Bone marrow (tissue), 2 donors: ENCODE measurements at regions not wholly inside any gene's neighbourhood (a gene's known extent, or its start where the extent isn't known, plus 50 kb on each side); places are given as distances from the start of the nearest gene placed in this dataset.

Experiments
- DNase-seq, 2 donors: peaks; one replicate each; lab custom pipeline; 2025; lab: John Stamatoyannopoulos, UW

DNA sequence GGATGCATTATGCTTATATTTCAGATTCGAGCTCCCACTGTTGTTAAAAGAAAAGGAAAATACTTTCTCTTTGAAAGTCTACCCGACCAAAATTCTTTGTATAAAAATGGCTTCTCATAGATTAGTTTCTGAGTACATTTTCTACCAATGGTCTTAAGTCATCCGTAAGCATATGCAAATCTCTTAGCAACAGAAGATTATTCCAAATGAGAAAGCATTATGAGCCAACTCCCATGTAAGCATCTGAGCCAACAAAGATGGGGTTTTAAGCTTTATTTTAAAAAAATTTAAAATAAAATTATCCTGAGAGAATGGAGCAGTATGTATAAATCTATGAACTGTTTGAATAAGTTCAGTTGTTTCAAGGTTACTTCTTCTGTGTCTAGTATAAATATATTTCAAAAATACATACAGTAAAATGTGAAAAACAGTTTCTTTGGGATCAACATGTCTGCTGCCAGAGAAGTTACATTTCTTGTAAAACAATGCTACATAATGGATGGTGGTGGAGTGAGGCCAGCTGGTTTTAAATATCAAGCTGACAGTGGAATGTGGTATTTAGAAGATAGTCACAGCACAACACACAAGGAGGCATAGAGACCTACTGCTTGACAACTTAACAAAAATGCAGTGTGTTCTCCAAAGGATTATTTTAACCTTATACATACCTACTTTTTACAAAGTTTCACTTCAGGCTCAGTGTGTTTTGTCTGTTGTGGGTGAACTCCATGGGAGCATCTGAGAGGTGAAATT, 199.5 kb upstream of the DIPK2B start:
- DNase-seq, result no peak

DNA sequence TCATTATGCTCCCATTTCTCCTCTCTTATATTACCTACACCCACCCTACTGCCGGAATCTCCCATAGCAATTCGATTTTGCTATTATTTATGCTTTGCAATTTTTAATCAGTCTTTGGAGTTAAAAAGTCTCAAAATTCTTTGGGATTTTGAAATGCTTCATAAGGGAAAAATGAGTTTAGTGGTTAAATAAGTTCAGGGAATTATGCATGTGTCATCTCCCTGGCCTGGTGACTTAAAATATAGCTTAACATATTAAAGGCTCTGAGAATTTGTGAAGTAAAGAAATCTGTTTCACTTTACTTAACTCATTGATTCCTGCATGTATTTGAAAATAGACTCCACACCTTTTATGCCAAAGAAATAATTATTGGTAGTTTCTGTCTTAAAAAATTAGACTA, 185.1 kb upstream of the DIPK2B start:
- DNase-seq, result no peak

DNA sequence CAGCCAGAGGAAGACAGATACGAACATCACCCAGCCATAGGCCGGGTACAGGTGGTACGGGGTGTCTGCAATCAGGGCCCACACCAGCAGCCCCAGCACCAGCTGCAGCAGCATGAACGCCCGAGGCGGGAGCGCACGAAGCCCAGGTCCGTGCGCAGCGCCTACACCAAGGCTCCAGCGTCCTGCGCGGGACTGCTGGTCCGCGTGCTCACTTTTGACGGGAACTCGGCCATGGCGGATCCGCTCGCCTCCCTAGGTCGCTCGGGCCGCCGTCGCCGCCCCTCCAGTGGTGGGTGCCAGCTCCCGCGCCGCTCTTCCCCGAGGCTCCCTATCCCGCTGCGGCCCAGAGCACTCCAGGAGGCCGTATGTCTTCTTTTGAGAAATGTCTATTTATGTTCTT, 181.2 kb upstream of the DIPK2B start:
- no peak for DNase-seq

DNA sequence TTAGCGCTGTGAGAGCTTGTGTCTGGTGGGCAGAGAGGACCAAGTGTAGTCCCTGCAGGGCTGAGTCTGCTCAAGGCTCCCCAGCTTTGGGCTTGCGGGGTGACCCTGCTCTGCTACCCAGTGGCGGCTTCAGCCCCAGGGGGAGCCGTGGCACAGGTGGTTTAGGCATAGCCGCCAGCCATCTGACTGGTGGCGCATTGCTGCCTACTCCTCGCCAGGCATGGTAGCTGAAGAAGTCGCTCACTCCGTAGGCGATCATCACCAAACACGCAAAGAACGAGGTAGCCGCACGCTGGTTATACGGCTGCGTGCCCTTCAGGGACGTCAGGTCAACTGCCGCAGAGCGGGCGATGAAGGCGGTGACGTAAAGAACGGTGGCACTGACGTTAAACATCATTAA, 180.7 kb upstream of the DIPK2B start:
- DNase-seq, result no peak

DNA sequence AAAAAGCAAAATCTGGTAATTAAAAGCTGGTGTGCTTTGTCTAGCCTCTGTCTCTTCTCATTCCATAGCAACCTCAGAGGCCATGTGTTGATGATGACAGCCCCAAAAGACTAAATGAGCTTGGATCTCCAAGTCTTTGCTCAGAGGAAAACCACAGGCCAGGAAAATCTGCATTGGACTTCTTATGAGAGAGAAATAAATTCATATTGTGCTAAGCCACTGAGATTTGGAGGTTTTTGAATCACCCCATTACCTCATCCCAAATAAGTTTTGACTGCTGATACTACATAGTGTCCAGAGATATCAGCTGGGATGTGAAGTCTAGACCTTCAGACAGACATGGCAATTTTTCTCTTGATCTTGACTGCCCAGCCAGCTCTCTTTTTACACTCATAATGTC, 178.6 kb upstream of the DIPK2B start:
- DNase-seq, result no peak

DNA sequence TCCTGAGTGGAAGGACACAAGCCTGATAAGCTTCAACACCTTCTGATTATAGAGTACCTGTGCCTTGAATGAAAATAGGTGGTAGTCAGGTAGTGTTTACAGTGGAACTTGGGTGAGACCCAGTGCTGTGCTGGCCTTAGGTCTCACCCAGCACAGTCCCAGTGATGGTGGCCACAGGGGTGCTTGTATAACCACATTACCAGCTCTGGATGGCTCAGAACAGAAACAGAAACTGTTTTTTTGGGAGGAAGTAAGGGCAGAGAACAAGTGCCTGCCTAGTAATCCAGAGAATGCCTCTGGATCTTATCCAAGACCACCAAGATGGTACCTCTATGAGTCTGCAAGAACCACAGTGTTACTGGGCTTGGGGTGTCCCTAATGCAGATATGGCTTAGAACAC, 171.5 kb upstream of the DIPK2B start:
- peak in 1 of 2 donors; percentile 15 for DNase-seq

DNA sequence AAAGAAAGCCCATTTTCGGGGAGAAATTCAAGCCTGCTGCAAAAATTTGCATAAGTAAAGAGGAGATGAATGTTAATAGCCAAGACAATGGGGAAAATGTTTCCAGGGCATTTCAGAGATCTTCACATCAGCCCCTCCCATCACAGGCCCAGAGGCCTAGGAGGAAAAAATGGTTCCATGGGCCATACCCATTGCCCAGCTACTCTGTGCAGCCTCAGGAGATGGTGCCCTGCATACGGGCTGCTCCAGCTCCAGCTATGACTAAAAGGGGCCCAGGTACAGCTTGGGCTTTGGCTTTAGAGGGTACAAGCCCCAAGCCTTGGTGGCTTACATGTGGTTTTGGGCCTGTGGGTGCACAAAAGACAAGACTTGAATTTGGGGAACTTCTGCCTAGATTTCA, 168.0 kb upstream of the DIPK2B start:
- DNase-seq, result no peak

DNA sequence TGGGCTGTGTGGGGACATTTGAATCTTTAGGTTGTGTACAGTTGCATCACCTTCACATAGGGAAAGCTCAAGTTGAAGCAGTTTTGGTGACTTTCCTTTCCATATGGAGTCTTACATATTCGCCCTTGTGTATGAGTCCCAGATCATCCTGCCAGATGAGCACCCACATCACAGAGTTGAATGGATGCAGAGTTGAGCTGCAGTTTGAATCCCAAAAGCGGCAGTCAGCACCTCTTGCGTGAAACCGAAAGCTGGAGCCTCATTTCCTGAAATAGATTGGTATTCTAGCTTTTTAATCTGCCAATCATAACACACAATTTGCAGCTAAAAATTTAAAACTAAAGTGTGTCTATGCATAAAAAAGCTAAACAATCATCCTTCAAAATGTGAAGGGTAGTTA, 162.9 kb upstream of the DIPK2B start:
- DNase-seq, result no peak

DNA sequence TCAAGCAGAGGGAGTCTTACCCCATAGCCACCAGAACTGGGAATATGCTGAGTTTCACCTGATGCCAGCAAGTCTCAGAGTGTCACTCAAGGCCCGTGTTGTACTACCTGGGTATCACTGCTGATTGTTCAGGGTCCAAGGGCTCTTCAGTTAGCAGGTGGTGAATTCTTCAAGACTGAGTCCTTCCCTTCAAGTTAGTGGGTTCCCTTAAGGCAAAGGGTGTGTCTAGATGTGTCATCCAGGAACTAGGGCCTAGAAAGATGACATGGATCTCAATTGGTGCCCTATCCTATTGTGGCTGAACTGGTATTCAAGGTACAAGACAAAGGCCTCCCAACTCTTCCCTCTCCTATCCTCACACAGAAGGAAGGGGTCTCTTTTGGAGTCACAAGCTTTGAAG, 159.9 kb upstream of the DIPK2B start:
- DNase-seq, result no peak

DNA sequence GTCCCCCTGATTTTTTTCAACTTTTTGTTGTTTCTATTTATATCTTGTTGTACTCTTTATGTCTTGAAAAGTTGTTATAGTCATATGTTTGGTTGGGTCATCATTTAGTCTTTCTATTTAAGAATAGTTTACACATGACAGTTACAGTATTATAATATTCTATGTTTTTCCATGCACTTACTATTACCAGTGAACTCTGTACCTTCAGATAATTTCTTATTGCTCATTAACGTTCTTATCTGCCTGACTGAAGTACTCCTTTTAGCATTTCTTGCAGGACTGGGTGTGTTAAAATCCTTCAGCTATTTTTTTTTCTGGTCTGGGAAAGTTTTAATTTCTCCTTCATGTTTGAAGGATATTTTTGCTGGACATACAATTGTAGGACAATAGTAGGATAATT, 157.7 kb upstream of the DIPK2B start:
- no peak for DNase-seq

DNA sequence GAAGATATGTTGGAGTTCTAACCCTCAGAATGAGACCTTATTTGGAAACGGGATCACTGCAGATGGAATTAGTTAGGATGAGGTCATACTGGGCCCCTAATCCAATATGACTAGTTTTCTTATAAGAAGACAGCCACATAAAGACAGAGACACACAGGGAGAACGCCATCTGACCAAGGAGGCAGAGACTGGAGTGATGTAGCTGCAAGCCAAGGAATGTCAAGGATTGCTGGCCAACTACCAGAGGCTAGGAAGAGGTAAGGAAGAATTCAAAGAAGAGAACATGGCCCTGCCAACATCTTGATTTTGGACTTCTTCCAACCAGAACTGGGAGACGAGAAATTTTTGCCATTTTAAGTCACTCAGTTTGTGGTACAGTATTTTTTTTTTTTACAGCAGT, 152.8 kb upstream of the DIPK2B start:
- no peak for DNase-seq

DNA sequence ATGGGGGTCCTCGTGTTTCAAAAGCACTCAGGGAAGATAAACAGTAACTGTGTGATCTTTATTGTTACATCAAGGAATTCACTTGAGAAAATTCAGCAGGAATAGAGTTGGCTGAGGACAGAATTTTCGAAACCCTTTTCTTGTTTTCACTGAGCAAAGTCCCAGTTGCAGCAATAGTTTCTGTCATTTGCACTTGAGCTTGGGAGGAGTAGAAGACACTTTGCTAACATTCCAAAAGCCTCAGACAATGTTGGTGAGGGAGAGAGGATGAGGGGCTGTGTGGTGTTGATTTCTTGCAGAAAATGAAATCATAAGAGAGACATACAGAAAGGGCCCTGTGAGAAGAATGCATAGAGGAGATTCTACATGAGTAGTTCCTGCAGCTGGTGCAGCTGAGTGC, 151.9 kb upstream of the DIPK2B start:
- no peak for DNase-seq

DNA sequence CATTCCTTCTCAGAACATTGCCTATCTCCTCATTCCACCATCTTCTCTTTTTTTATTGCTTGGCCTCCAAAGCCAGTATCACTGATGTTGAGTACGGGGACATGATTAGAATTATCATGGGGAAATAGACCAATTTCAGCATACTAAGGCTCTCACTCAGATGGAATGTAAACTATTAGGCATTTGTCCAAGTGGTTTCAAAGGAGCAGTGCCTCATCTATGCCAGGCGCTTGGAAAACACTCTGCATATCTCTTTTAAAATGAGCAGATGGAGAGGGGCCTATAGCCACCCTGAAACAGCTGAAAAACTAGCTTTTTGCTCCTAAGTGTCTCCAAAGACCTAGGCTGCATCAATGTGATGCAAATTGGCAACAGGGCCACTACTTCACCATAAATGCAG, 150.8 kb upstream of the DIPK2B start:
- no peak for DNase-seq

DNA sequence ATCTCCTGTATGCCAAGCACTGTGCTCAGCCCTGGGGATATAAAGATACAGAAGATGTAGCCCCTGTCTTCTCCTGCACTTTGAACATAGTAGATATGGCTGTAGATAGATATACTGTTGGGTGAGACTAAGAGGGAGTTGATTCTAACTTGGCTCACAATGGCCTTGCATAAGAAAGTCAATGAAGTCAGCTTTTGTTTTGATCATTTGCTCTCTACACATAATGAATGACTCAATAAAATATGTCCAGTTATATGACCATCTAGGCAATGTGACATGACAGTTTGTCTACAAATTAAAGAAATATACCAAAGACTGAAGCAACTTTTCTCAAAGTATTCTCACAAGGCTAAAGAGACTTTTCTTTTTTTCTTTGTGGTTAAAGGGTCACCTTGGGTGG, 147.6 kb upstream of the DIPK2B start:
- DNase-seq, result no peak

DNA sequence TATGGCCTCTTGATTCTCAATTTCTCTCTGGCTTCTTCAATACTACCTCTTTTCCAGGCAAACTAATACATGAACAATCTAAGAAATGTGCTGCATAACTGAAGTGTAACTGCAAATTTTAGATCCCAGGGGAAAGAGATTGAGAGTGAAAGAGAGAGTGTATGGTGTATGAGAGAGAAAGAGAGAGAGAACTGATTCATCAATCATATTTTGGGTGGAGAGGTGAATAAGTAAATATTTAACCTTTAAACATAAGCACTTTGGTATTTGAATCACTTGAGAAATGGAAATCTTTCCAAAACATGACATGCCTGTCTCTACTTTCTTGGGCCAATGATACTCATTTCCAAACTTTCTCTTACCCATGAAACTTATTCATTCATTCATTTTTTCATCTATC, 147.2 kb upstream of the DIPK2B start:
- DNase-seq, result no peak

DNA sequence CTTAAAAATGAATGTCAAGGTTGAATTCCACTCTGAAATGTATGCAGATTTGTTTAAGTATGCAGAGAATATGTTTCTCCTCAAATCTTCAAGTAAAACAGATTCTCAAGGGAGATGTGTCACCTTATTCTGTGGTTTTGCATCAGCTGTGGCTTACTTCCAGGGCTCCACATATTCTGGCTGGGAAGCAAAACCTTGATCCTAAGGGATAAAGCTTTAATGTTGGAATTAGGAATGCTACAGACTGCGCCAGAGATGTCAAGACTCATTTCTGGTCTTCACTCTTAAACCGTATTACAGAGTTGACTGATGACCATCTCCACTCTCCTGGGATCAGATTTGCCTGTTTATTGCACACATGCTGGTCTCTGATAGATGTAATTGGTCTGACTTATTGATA, 143.9 kb upstream of the DIPK2B start:
- DNase-seq, result no peak

DNA sequence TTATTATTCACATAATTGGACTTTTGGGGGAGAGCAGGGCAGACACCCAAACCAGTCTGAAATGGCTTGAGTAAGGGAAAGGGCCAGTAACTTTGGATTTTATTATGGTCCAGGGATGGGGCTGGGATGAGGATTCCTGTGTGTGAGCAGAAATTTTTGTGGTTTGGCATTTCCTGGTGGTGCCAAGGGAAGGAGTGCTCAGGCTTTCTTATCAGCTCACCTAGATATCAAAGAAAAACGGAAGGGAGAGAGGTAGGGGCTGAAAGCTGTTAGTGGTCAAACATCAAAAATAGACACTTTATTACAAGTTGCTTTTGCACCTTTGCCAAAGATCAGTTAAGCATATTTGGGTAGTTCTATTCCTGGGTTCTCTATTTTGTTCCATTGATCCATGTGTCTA, 128.5 kb upstream of the DIPK2B start:
- DNase-seq, result no peak

DNA sequence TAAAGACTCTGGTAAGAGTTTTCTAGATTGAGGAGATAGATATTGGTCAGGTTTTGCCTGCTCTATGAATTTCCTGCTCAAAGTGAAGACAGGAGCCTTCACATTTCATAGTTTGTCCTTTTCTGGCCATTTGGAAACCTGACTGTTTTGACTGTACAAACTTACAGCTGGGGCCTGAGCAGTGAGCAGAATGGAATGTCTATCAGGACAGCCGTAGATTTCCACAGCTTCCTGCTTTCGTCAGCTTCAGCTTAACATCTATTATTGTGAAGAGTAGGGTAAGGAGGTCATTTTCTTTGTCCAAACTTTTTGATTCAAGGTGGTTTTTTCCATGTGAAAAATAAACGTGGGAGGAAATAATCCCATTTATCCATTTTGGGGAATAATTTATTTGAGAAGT, 124.3 kb upstream of the DIPK2B start:
- DNase-seq, result no peak

DNA sequence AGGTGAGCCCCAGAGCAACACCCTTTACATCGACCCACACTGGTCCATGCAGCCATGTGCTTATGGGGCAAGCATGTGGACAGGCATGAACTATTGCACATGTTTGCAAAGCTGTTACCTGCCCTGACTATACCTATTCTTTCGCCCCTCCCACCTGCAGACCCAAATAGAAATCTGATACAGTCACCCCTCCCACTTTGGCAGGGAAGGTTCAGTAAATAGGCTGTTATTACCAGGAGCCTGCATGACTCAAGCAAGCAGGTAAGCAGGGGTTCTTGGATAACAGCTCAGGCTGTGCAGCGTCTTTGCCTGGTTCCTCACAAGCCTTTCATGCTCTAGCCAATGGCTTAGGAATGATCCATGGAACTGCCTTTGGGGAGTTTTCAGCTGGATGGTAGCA, 122.7 kb upstream of the DIPK2B start:
- DNase-seq, result no peak

DNA sequence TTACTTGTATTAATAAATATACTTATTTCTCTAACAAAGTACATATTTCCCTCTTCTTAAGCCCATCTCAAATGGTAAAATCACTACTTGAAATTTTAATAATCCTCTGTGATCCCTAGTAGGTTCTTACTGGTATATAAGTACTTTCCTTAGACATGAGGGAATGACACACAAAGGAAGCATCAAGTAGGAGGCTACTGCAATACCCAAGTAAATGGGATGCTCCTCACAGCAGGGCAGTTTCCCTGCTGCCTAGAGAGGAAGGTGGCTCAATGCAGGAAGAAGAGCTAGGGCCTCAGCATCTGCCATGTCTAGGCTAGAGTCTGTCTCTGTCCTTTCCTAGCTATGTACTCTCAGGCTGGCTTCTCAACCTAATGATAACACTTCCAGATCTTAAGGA, 122.1 kb upstream of the DIPK2B start:
- no peak for DNase-seq

DNA sequence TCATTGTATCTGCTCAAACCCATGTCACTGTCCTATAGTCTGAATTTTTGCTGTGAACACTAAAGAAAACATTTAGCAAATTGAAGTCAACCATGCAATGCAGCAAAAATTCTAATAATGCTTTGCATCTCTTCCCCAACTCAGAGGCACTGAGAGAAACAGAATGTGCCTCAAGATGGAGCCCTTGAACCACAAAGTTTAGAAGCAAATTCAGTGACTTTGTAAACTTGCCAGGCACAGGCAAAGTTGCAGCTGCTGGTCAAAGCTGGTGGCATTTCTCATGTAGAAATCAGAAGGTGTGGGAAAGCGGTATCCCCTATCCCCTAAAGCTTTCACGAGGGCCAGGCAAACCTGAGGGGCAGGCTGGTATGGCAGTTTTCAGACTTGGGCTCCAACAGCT, 121.7 kb upstream of the DIPK2B start:
- no peak for DNase-seq

DNA sequence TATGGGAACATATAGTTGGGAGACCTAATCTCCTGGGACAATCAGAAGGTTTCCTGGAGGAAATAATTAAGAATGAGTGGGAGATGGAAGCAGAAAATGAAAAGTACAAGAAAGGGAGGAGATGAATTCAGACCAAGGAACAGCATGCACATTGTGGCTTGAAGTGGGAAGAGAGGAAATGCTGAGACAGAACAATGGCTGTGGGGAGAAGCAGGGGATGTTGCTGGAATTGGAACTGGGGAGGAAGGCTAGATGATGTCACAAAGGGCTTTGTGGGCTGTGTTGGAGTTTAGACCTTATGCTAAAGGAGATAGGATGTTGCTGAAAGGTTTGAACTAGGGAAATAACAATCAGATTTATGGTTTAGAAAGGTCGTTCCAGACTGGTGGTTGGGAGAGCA, 119.5 kb upstream of the DIPK2B start:
- DNase-seq, result no peak

DNA sequence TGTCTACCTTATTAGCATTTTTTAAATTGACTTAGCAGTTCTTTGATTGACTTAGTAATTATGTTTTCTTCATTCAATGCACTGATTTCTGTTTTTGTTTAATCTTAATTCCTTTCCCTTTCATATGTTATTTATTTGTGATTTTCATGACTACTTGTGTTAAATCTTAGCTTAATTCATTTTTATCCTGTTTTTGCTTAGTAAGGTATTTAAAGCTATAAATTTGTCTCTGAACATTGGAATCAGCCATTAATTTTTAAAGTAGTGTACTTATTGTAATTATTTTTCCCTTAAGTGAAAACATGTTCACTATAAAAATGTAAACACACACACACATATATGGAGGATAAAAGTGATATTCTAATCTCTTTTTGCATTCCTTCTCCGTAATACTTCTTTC, 109.1 kb upstream of the DIPK2B start:
- no peak for DNase-seq

DNA sequence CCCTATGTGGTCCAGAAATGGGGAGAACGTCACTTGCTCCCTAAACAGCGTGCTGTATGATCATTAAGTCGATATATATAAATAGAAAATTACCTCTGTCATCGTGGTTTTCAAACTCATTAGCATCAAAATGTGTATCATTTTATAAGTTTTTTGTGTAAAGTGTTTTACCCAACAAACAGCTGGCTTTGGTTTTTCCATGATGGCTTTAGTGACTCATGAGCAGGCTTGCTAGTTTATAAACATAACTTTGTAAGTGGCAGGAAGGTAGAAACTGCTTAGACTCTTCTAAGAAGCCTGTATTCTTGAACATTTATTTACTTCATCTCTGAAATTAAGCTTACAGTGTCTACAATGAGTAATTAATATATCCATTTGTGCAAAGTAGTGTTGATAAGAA, 108.4 kb upstream of the DIPK2B start:
- DNase-seq, result no peak

DNA sequence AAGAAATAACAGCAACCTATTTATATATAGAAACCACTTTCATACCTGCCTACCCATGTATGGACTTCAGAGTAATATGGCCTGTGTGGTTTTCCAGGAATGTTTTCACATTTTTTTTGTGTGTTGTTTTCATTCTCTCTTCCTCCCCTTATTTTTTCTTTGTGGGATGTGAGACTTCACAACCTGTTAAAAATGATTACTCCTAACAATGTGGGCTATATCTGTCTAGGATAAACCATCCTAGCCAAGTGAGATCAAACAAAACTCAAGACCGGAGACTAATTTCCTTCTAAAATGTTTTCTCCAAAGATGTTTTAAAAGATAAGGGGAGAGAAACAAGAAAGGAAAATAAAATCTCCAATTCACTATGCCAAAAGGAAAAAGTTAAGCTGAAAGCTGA, 106.1 kb upstream of the DIPK2B start:
- no peak for DNase-seq
